Neural cell (in vitro differentiated cells): ENCODE measurements at regions not wholly inside any gene's neighbourhood (a gene's known extent, or its start where the extent isn't known, plus 50 kb on each side); places are given as distances from the start of the nearest gene placed in this dataset.

Experiments used
- H2AFZ ChIP-seq: fragments of 200-600, 300-800 bp; sonication (generic), shearing (Covaris generic); 2 replicates; pipeline ENCODE4 v1.6.0; 2014; ENCODE audit warnings: low read depth, mild to moderate bottlenecking, antibody characterized with exemption, low read length, moderate library complexity
- H3F3A ChIP-seq: fragments of 200-600 bp; shearing (Covaris generic); 2 replicates; pipeline ENCODE4 v1.6.1; 2016; ENCODE audit warnings: mild to moderate bottlenecking, moderate library complexity, mixed read lengths, antibody characterized with exemption, low read length; ENCODE audit not compliant: insufficient read depth, poor library complexity, severe bottlenecking
- H3K27ac ChIP-seq: fragments of 200-600, 300-800 bp; sonication (generic), shearing (Covaris generic); 2 replicates; pipeline ENCODE4 v1.5.1; 2014; ENCODE audit warnings: mild to moderate bottlenecking, low read length, moderate library complexity
- H3K27me3 ChIP-seq: fragments of 300-800, 200-600 bp; sonication (generic), shearing (Covaris generic); 2 replicates; pipeline ENCODE4 v1.6.0; 2014; ENCODE audit warnings: mild to moderate bottlenecking, low read depth, low read length, moderate library complexity; ENCODE audit not compliant: insufficient read depth
- H3K36me3 ChIP-seq: fragments of 300-800, 200-600 bp; sonication (generic), shearing (Covaris generic); 2 replicates; pipeline ENCODE4 v1.5.1; 2014; ENCODE audit warnings: mild to moderate bottlenecking, antibody characterized with exemption, low read length, moderate library complexity; ENCODE audit not compliant: insufficient read depth
- H3K4me2 ChIP-seq: fragments of 300-800, 200-600 bp; sonication (generic), shearing (Covaris generic); 2 replicates; pipeline ENCODE4 v1.6.0; 2014; ENCODE audit warnings: mild to moderate bottlenecking, low read length
- H3K4me3 ChIP-seq: fragments of 300-800, 200-600 bp; sonication (generic), shearing (Covaris generic); 2 replicates; pipeline ENCODE4 v1.5.1; 2014; ENCODE audit warnings: mild to moderate bottlenecking, low read length, moderate library complexity
- H3K79me2 ChIP-seq: fragments of 200-600 bp; shearing (Covaris generic); replicated peaks from 2 replicates; pipeline ENCODE4 v1.6.0; 2014; ENCODE audit warnings: mild to moderate bottlenecking, low read length, moderate library complexity; ENCODE audit not compliant: insufficient read depth
- H3K9ac ChIP-seq: fragments of 300-800, 200-600 bp; sonication (generic), shearing (Covaris generic); 2 replicates; pipeline ENCODE4 v1.6.1; 2016; ENCODE audit warnings: mild to moderate bottlenecking, low read length, mixed read lengths
- H3K9me2 ChIP-seq: fragments of 200-600 bp; shearing (Covaris generic); 2 replicates; pipeline ENCODE4 v1.6.1; 2016; ENCODE audit warnings: mild to moderate bottlenecking, low read length, mixed read lengths; ENCODE audit not compliant: insufficient read depth
- H3K9me3 ChIP-seq: fragments of 200-600, 300-800 bp; sonication (generic), shearing (Covaris generic); 2 replicates; pipeline ENCODE4 v1.6.1; 2016; ENCODE audit warnings: mild to moderate bottlenecking, mixed run types, low read length, moderate library complexity, mixed read lengths
- H4K20me1 ChIP-seq: fragments of 200-600 bp; shearing (Covaris generic); 2 replicates; pipeline ENCODE4 v1.6.1; 2016; ENCODE audit warnings: mild to moderate bottlenecking, mixed run types; ENCODE audit not compliant: insufficient read depth
- CTCF ChIP-seq: fragments of 450-650 bp; IDR thresholded peaks from 2 replicates; pipeline ENCODE4 v1.5.1; 2014; ENCODE audit warnings: antibody characterized with exemption, mild to moderate bottlenecking, moderate library complexity; ENCODE audit not compliant: poor library complexity, severe bottlenecking
- EP300 ChIP-seq: fragments of 450-650 bp; conservative IDR thresholded peaks from 2 replicates; pipeline ENCODE4 v1.6.1; 2014; ENCODE audit warnings: antibody characterized with exemption, mild to moderate bottlenecking, moderate library complexity; ENCODE audit not compliant: poor library complexity, severe bottlenecking
- EZH2 ChIP-seq: fragments of 200-600, 300-800 bp; shearing (Covaris generic), sonication (generic); IDR thresholded peaks from 2 replicates; pipeline ENCODE4 v1.6.1; 2014; ENCODE audit warnings: antibody characterized with exemption, low read length, borderline replicate concordance, mild to moderate bottlenecking; ENCODE audit not compliant: insufficient read depth, poor library complexity, severe bottlenecking
- MXI1 ChIP-seq: fragments of 450-650 bp; conservative IDR thresholded peaks from 2 replicates; pipeline ENCODE4 v1.6.1; 2014; ENCODE audit warnings: antibody characterized with exemption, mild to moderate bottlenecking; ENCODE audit not compliant: poor library complexity, severe bottlenecking
- POLR2AphosphoS5 ChIP-seq: IDR thresholded peaks from 2 replicates; pipeline ENCODE4 v1.6.1; 2012
- RAD21 ChIP-seq: fragments of 450-650 bp; conservative IDR thresholded peaks from 2 replicates; pipeline ENCODE4 v1.6.1; 2014; ENCODE audit warnings: antibody characterized with exemption, mild to moderate bottlenecking, moderate library complexity
- REST ChIP-seq: IDR thresholded peaks from 2 replicates; pipeline ENCODE4 v1.6.1; 2012; ENCODE audit warnings: borderline replicate concordance
- SMC3 ChIP-seq: fragments of 450-650 bp; conservative IDR thresholded peaks from 2 replicates; pipeline ENCODE4 v1.6.1; 2014; ENCODE audit warnings: antibody characterized with exemption, mild to moderate bottlenecking, moderate library complexity; ENCODE audit not compliant: poor library complexity
- TAF1 ChIP-seq: IDR thresholded peaks from 2 replicates; pipeline ENCODE4 v1.6.1; 2012; ENCODE audit warnings: low read depth

GRCh38 chr13:37364956-37365355, 233.6 kb downstream of the POSTN start:
- Histone ChIP-seq H3K9ac (no peak overlapping the region), H3K27ac (no peak overlapping the region), H3K4me3 (no peak overlapping the region), H3K9me3 (no peaks in the 10 kb centered on the region), H3K4me2 (no peak overlapping the region), H3K9me2 (no peaks in the 10 kb centered on the region), H2AFZ (no peak overlapping the region), H3K79me2 (no peaks in the 10 kb centered on the region), H3K36me3 (no peaks in the 10 kb centered on the region), H4K20me1 (no peaks in the 10 kb centered on the region), H3F3A (no peaks in the 10 kb centered on the region), H3K27me3 (no peaks in the 10 kb centered on the region)
- no peak for TF ChIP-seq TAF1
- no peak for TF ChIP-seq POLR2AphosphoS5
- no peak for TF ChIP-seq MXI1
- TF ChIP-seq EP300, result no peak
- no peak for TF ChIP-seq CTCF
- no peak for TF ChIP-seq EZH2
- no peak for TF ChIP-seq SMC3
- no peak for TF ChIP-seq REST
- TF ChIP-seq RAD21, result no peak

- Histone ChIP-seq H3K9me3 (no peaks in the 10 kb centered on the region), H4K20me1 (no peaks in the 10 kb centered on the region), H3K9me2 (no peaks in the 10 kb centered on the region), H3K27me3 (no peaks in the 10 kb centered on the region), H3K36me3 (no peaks in the 10 kb centered on the region), H3K4me2 (no peak overlapping the region), H3F3A (no peaks in the 10 kb centered on the region), H3K27ac (no peak overlapping the region), H3K4me3 (no peak overlapping the region), H3K9ac (no peak overlapping the region), H2AFZ (no peak overlapping the region), H3K79me2 (no peaks in the 10 kb centered on the region)
- TF ChIP-seq EP300 (no peak), REST (no peak), MXI1 (no peak), CTCF (no peak), EZH2 (no peak), SMC3 (no peak), POLR2AphosphoS5 (no peak), RAD21 (no peak), TAF1 (no peak)
These were observed 234.6 kb downstream of the POSTN start for GRCh38 chr13:37364007-37364406.
